NCI-H446 treated with DMSO at 0.1 percent for 48 hours (cell line): ENCODE measurements at regions not wholly inside any gene's neighbourhood (a gene's known extent, or its start where the extent isn't known, plus 50 kb on each side); places are given as distances from the start of the nearest gene placed in this dataset.

Source experiments
- DNase-seq: peaks from one replicate; lab custom pipeline; 2025; lab: John Stamatoyannopoulos, UW

DNA sequence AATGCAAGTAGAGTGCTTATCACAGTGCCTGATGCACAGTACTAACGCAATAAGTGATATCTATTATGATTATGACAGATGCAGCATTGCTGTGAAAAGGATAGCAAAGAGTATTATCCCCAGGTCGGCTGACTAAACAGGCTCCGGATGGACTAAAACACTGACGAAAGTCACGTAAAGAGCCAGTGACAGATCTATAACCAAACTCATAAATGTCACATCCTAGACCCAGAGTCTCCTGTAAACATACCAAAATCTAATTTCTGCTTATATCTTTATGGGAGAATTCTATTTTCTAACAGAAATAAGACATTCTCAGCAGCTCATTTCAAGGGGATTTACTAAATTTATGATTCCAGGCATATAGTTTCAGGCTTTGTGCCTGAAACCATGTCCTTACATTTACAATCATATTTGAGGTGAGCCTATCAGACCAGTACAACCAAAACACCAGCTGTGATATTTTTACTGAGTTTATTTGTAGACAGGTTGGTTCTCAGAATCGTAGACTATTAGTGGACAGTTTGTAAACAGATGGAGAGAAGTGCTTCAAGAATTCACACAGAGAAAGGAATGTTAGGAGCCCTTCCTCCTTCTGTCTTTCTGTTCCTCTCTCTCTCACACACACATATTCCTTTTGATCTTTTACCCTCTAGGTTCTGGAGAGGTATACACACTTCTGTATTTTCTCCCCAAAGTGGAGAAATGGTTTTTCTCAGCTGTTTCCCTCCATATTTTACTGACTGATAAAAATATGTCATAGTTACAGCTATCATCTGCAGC is 52.4 kb upstream of the WDR26 start:
- no peak for DNase-seq

DNA sequence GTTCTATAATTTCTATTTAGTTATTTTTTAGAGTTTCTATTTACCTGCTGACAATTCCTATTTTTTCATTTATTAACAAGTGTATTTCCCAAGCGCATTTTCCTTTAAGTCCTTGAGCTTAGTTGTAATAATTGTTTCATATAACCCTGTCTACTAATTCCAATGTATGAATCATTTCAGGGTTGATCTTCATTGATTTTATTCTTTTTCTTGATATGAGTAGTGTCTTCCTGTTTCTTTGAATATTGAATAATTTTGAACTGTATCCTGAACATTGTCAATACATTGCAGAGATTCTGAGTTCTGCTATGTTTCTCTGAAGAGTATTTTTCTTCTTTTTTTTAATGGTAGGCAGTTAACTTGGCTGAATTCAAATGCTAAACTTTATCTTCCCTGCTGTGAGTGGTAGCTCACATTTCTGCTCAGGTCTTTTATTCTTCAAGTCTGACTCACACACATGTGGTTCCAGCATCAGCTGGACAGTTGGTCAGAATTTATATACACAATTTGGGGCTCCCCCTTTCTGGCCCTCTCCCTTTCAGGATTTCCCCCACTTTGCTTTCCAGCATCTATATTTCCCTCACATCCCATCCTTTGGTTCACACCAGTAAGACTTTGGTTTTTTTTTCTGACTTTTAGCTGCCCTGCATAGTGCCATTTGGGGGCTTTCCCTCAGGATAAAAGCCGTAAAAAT is 54.4 kb upstream of the WDR26 start:
- DNase-seq, result no peak

DNA sequence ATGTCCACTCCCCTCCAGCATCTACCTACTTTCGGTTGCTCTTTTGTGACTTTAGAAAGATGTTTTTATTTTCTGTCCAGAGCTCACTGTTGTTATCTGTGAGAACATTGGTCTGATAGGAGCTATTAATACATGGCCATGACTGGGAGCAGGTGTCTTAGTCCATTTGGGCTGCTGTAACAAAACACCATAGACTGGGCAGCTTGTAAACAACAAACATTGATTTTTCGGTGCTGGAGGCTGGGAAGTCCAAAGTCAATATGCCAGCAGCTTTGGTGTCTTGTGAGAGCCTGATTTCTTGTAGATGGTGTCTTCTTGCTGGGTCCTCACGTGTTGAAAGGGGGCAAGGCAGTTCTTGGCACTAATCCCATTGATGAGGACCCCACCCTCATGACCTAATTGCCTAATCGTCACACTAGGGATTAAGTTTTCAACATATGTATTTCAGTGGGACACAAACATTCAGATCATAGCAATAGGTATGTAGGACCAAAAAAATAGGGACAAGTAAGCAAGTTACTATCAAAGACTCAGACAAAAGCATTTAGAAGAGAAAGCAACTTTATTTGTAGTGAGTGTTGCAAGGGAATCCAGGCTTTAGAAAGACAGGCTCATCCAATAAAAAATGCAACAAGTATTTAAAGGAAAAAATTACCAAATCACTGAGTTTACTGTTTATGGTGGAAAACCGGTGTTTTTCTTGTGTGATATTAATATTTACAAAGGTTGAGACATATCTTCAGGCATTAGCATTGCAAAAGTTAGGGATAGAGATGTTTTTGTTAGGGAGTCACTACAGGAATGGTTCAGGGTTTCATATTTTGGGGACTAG is 55.2 kb upstream of the WDR26 start:
- no peak for DNase-seq

DNA sequence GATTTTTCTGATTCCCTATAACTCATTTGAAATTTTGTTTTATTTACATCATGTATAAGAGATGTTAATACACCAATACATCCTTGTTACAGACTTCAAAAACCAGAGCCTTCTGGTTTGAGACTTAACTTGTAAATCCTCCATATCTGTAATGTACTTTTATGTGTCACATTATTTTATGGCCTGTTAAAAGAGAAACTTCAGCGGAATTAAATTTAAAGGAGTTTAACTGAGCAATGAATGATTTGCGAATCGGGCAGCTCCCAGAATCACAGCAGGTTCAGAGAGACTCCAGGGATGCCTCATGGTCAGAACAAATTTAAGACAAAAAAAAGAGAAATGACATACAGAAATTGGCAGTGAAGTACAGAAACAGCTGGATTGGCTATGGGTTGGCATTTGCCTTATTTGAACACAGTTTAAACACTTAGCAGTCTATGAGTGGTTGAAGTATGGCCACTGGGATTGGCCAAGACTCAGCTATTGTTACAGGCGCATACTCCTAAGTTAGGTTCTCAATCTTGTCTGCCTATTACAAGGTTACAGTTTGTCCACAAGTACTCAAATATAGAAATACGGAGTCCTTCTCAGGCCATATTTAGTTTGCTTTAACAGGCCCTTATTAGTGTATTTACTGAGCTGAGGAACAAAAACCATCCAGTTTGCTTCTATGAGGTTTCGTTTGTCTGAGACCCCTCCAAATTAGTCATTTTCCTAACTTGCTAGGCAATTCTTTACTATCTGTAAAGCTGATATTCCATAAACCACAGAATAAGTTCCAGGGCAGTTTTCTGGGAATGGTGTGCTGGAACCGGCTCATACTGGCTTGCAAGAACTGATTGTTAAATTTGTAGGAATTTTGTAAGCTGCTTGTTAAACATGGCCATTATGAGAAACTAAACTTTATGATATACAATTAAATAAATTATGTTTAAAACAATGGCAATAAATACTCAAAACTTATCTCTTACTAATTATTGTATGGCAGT is 56.2 kb upstream of the WDR26 start:
- no peak for DNase-seq

DNA sequence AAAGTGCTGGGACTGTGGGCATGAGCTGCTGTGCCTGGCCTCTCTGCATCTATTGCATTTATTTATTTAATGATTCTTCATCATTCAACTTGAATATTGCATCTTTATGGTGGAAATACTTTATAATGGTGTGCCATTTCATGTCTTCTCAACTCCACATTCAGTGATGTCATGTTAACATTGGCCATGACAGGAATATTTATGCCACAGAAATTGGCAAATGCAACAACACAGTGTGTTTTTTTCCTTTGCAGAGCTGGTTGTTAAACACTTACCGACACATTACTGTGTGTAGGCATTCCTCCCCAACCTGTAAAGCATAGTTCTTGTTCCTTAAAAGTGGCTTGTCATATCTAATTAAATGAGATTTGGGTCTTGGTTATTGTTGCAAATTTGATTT is 57.4 kb upstream of the WDR26 start:
- no peak for DNase-seq

DNA sequence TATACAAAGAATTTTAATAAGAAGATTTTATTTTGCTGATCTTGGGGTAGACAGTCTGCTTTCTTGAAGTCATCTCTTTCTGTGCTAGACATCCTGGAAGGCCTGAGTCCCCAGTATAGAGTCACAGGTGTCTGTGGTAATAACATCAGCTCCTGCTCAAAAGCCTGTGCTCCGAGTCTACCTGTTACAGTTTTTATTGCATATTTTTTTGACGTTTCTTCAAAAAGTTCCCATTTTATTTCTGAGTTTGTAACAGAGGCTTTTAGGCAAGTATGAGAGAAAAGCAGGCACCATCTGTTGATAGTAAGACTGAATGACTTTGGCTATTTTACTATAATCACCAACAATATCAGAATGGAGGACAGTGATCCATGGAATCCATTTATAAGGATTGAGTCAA is 58.0 kb upstream of the WDR26 start:
- DNase-seq, result no peak

DNA sequence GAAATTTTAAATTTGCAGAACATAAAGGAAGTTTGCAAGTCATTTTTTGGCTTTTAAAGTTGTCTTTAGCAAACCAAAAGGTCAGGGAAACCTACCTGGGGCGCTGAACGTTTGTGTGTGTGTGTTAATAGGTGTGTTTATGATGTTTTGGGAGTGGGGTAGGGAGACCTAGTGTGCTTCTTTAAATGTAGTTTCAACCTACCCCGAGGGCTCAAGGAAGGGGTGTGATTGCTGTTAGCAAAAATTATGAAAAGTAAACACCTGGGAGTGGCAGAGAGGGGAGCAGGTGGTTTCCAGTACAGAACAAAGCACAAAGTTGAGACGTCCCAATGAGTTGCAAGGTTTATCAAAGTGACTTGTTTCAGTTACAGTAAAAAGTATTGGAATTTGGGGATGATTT is 58.7 kb upstream of the WDR26 start:
- no peak for DNase-seq

DNA sequence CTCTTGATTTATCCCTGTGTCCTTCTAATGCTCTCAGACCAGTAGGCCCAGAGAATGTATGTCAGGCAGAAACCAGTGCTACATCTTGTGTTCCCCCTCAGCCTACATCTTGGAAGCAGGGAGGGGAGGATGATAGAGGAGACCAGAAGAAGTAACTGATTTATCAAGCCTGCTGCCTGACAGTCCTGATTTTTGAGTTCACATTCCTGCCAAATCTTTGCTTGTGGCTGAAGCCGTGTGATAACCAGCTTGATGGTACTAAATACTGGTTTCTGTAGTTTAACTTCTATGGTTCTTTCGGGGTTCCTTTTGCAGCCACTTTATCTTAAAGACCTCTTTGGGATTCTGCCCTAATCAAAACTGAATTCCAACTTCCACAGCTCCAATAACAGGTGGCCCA is 59.7 kb upstream of the WDR26 start:
- DNase-seq, result no peak

DNA sequence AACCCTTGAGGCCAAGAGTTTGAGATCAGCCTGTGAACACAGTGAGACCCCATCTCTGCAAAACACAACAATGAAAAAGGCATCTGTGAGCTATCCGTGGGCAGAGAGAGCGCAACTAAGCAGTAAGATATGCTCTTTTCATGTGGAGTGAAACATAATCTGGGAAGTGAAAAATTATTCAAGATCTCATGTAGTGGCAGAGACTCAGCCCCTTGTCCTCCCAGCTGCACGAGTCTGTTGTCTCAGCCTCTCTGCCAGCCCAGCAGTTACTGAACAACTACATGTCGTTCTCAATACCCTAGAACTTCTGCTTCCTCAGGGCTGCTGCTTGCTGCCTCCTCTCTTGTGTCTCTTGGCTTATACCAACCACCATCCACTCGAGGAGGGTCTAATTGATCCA is 61.3 kb upstream of the WDR26 start:
- DNase-seq, result no peak

DNA sequence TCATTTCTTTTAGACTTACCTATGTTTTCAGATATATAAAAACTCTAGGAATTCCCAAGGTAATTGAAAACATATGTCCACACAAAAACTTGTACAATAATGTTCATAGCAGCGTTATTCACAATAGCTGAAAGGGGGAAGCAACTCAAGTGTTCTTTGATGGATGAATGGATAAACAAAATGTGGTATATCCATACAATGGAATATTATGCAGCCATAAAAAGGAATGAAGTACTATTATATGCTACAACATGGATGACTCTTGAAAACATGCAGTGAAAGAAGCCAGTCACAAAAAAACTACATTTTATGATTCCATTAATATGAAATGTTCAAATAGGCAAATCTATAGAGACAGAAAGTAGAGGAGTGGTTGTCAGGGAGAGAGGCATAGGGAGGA is 62.2 kb upstream of the WDR26 start:
- DNase-seq, result no peak

DNA sequence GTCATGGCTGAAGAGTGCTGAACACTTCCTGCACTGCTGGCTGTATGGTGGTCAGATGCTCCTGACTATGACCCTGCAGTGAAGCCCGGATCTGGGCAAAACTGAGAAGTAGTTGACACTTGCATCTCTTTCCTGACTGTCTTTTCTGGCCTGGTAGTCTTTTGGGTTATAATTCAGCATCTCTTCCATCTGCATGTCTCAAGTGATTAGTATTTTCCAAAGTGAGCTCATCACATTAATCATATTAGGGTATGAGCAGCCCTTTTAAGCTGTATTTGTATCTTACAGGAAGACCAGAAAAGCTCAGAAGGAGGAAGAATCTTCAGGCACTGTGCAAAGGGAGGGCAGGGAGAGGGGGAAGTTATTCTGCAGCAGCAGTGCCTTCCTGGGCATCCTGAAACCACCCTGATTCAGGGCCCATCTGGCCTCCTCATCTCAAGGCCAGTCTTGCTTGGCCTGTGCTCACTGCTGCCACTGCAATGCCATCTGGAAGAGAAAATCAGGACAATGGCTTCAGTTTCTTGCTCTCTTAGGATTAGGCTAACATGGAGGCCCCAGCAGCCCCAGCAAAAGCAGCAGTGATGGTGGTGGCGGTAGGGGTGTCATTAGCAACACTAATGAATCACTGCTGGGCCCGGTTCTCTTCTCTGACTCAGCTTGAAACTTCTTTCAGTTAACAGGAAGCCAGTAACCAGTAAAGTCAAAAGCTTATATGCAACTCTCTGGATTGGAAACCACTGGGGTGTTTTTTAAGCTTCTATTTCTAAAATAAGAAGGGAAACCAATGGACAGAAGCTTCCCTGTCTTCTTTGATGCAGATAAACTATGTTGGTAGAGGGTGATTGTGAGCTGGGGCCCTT is 63.3 kb upstream of the WDR26 start:
- peak; percentile 32 for DNase-seq

DNA sequence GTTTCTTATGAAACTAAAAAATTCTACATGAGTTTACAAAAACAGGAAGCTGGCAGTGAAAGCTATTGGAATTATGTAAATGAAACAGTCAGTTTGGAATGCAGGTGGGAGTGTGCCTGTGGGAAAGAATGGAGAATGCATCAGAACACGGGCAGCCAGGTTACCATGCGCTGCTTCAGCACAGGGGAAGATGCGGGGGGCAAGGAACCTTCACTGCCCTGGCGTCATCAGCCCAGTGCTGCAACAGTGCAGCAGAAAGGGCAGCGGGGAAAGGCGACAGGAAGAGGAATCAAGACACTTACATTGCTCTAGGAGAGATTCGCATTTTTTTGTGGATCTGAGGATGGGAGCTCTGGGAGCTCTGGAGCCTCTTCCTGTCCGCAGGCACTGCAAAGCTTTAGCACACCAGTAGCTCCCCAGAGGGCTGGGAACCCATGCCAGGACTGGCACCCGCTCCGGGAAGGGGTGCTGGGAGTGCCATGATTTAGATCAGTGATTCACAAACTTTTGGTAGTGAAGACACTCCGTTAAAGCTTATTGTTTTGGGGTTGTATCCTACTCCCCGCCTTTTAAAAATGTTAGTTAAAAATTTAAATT is 64.1 kb upstream of the WDR26 start:
- no peak for DNase-seq

DNA sequence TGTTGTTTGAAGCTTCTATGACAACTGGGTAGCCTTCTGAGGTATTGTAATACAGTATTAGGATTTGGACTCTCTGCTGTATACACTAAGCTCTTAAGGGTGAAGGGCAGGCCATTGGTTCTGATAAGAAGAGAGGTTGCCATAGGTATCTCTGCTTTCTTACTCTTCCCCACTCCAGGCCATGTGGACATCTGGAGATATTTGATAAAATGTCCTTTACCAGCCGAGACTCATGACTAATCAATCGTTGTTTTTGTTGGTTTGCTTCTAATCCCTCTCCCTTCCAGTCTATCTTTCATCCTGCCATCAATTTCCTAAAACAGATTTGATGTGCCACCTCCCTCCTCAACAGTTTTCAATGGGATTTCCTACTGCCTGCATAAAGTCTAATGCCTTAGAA is 64.6 kb upstream of the WDR26 start:
- DNase-seq, result no peak

DNA sequence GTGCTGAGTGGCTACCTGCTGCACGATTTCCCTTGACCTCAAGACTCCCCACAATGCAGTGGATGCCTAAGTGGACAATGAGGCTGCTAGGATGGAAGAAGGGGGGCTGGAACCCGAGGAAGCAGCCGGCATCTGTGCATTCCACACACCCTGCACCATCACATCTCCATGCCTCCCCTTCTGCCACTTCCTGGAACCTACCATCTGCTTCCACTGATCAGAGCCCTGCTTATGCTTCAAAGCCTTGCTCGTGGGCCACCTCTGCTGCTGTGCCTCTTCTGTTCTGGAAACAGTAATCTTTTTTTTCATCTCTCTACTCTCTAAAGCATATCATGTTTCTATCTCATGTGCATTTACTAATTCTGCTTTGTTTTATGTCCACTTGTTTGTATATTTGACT is 66.2 kb upstream of the WDR26 start:
- DNase-seq, result peak; percentile 37

DNA sequence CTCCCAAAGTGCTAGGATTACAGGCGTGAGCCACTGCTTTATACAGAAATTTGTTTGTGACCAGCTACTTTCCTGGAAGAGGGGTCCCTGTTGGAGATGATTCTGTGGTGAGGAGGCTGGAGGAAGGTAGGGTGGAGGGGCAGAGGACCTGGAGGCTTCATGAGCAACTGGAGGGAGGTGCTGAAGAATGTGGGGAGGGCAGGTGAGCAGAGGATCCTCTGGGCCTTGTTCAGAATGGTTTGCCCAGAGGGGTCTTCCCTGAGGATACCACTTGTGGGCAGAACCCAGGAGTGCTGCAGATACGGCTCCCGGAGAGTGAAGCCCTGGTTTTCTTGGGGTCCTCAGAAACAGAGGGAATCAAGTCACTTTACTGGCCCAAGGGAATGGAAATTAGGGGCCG is 67.2 kb upstream of the WDR26 start:
- DNase-seq, result no peak

DNA sequence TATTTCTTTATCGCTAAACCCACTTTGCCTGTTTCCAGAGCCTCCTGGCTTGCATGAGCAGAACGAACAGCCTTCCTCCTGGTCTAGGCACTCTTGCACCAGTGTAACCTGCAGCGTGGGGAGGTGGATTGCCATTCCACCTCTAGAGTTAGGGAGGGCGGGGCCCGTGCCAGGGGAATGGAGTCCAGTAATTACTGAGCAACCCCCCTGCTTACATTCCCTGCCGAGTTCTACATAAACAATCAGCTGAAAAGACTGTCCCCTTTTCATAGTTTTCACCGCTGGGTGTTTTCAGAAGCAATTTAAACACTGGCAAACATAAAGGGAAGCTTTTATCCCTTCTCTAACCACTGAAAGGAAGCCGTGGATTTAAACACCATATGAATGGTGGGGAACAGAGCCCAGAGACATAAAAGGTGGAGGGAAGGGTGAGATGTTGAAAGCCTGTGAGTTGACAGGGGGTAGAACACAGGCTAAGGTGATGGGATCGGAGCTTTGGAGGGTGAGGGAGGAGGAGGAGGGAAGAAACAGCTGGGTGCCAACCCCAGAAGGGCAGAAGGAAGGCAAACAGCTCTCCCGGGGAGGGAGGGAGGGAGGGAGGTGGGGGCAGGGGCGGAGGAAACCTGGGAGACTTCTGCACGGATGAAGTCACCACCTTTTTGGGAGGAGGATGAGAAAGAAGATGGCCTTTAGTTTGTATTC is 68.0 kb upstream of the WDR26 start:
- DNase-seq, result no peak

DNA sequence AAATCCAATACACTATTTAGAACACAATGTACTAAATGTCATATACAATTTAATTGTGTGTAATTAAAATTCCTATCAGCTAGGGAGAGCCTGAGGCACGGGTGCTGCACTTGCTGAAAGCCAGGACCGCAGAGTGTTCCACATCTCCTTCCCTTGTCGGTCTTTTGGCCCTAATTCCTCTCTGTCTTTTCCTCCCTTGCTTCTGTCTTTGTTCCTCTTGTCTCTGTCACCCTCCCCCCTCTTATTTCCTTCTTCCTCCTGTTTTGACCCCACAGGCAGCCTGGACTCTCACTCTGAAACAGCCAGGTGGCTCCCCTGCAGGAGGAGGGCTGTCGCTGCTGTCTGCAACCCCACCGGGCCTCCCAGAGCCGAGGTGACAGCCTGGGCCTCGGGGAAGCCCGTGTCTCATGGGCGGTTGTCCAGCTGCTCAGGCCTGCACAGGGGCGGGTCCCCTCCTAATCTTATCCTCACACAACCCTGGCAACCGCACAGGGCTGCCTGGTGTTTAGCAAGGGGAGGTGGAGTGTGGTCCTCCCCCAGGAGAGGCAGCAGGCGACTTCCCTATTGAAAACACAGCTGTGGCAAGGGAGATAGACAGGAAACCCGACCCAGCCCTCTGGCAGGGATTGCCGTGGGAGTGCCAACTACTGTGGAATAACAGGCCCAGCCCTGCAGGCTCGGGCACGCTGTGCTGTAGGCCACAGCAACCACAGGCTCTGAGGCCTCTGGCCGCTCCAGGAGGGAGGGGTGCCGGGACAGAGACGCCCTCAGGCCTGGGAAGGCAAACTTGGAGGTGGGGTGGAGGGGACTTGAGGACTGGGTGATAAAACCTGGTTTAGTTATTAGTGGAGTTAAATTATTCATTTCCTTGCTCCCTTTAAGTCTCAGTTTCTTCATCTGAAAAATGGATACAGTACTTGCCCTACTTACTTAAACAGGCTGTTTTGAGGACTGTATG is 68.8 kb upstream of the WDR26 start:
- peak; percentile 89 for DNase-seq

DNA sequence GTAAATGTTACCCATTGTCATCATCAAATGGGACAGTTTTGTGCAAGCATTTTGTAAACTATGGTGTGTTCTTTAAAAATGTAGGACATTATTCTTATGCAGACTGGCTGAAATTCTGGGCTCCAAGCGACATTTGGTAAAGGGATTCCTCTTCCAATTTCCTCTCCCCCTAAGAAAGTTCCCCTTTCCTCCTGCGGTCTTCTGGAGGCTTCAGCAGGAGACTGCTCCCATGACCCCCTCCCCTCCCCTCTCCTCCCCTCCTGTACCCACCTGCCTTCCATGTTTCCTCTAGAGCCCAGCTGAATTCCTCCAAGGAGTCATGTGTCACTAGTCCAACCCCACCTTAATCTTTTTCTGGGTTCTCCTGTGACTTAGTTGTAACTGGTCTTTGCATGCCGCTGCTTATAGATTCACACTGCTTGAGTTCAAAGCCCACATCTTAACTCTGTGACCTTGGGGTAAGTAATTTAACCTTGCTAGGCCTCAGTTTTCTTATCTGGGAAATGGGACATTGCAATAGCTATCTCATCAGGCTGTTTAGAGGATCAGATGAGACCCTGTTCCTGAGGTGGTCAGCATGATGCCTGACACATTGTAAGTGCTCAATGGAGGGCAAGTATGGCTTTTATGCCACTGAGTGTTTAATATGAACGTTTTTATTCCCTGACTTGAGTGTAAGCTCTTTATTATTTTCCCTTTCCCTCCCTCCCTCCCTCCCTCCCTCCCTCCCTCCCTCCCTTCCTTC is 69.9 kb upstream of the WDR26 start:
- DNase-seq, result no peak
